Activated naive CD8-positive, alpha-beta T cell treated with anti-CD3 and anti-CD28 coated beads, Interleukin-2, amount 50 U/mL, for 24 hours (primary cell): ENCODE measurements at regions not wholly inside any gene's neighbourhood (a gene's known extent, or its start where the extent isn't known, plus 50 kb on each side); places are given as distances from the start of the nearest gene placed in this dataset.
"Not testable (repeated sequence)": the region's sequence is repeated elsewhere in the genome, so short reads cannot be mapped to it uniquely, and the experiment has no call there.

Experiments
- ATAC-seq: fragments of 150-1000 bp; cut with Tn5 transposase; one replicate; pipeline ENCODE4 v1.10.0; 2021
- DNase-seq: peaks from one replicate; pipeline ENCODE4 v3.0.0; 2021
- H3K27ac Mint-ChIP-seq: one replicate; pipeline ENCODE4 v1.8.0; 2021; ENCODE audit warnings: mild to moderate bottlenecking, mixed read lengths
- H3K27me3 Mint-ChIP-seq: one replicate; pipeline ENCODE4 v1.8.0; 2021; ENCODE audit warnings: mixed read lengths
- H3K36me3 Mint-ChIP-seq: one replicate; pipeline ENCODE4 v1.8.0; 2021; ENCODE audit warnings: low read depth, mixed read lengths
- H3K4me1 Mint-ChIP-seq: one replicate; pipeline ENCODE4 v1.8.0; 2021; ENCODE audit warnings: mixed read lengths
- H3K4me3 Mint-ChIP-seq: one replicate; pipeline ENCODE4 v1.8.0; 2021; ENCODE audit warnings: mild to moderate bottlenecking, moderate library complexity, mixed read lengths
- H3K9me3 Mint-ChIP-seq: one replicate; pipeline ENCODE4 v1.8.0; 2021; ENCODE audit warnings: mixed read lengths

DNA sequence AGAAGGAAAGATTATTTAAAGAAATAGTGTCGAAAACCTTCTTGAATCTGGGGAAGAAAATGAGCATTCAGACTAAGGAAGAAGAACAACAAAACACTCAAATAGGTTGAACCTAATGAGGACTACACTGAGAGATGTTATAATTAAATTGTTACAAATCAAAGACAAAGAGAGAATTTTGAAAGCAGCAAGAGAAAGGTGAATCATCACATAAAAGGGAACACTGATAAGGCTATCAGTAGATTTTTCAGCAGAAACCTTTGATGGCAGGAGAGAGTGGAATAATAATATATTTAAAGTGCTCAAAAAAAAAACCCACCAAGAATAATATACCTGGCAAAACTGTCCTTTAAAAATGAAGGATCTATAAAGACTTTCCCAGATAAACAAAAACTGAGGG is 114.9 kb downstream of the AREG start:
- Mint-ChIP-seq H3K27ac (no peak overlapping the region), H3K4me3 (no peak overlapping the region), H3K9me3 (peaks cover 19% of the 10 kb centered on the region), H3K27me3 (no peaks in the 10 kb centered on the region), H3K4me1 (no peaks in the 10 kb centered on the region), H3K36me3 (no peaks in the 10 kb centered on the region)
- ATAC-seq (no peak), DNase-seq (no peak)

DNA sequence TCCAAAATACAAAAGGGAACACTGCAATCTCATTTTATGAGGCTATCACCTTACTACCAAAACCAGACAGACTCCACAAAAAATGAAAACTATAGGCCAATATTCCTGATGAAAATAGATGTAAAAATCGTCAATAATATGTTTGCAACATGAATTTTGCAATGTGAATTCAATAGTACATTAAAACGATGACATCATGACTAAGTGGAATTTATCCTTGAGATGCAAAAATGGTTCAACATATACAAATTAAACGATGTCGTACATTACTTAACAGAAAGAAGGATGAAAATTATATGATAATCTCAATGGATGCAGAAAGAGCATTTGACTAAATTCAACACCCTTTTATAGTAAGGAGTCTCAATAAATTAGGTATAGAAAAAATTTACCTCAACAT is 123.0 kb downstream of the AREG start:
- no peak overlapping the region for H3K4me3 Mint-ChIP-seq
- no peaks in the 10 kb centered on the region for H3K36me3 Mint-ChIP-seq
- H3K4me1 Mint-ChIP-seq, result no peaks in the 10 kb centered on the region
- DNase-seq (no peak), ATAC-seq (no peak)
- no peaks in the 10 kb centered on the region for H3K27me3 Mint-ChIP-seq
- H3K27ac Mint-ChIP-seq, result no peak overlapping the region
- peaks cover 15% of the 10 kb centered on the region for H3K9me3 Mint-ChIP-seq

DNA sequence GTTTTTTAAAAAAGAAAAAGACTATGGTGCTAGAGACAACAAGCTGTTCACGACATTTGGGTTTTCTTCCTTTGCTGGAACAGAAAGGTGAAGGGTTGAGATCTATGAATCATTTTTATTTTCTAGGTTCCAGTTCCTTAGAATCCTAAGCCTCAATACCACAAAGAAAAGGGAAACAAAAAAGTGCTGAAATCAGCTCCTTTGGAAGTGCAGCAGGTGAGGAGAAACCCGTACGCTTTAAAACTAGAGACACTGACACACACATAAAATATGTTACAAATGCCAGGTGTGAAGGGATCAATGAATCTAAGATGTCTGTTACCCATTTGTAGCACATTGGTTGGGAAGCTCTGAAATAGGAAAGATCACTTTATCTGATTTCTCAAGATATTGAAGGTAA is 125.2 kb downstream of the AREG start:
- ATAC-seq (no peak), DNase-seq (no peak)
- H3K9me3 Mint-ChIP-seq, result peaks cover 9% of the 10 kb centered on the region
- H3K27ac Mint-ChIP-seq, result no peak overlapping the region
- H3K4me1 Mint-ChIP-seq, result no peaks in the 10 kb centered on the region
- H3K4me3 Mint-ChIP-seq, result no peak overlapping the region
- H3K27me3 Mint-ChIP-seq, result no peaks in the 10 kb centered on the region
- no peaks in the 10 kb centered on the region for H3K36me3 Mint-ChIP-seq

DNA sequence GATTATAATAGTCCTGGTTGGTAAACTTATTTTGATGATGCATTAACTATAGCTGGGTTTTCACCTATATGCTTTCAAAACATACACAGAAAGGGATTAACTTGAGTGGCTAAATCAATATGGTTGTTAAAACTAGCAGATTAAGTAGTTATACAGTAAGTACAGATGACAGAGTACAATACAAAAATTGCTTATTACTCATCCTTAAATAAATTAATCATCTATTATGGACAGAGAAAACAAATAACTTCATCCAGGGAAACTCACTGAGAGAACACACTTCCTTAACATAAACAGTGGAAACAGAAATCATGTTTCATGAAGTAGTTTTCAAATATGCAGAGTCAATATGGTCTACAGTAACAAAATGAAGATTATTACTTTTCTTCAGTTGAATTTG is 133.4 kb downstream of the AREG start:
- H3K9me3 Mint-ChIP-seq, result no peaks in the 10 kb centered on the region
- no peak for DNase-seq
- no peak overlapping the region for H3K27ac Mint-ChIP-seq
- ATAC-seq, result no peak
- no peaks in the 10 kb centered on the region for H3K36me3 Mint-ChIP-seq
- no peak overlapping the region for H3K4me3 Mint-ChIP-seq
- H3K27me3 Mint-ChIP-seq, result no peaks in the 10 kb centered on the region
- H3K4me1 Mint-ChIP-seq, result no peaks in the 10 kb centered on the region

DNA sequence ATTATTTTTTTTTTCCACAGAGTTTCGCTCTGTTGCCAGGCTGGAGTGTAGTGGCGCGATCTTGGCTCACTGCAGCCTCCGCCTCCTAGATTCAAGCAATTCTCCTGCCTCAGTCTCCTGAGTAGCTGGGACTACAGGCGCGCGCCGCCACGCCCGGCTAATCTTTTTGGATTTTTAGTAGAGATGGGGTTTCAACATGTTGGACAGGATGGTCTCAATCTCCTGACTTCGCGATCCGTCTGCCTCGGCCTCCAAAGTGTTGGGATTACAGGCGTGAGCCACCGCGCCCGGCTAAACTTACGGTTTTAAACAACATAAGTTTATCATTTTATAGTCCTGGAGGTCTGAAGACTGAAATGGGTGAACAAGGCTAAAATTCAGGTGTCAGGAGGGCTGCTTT is 133.9 kb downstream of the AREG start:
- H3K9me3 Mint-ChIP-seq, H3K4me3 Mint-ChIP-seq, ATAC-seq, DNase-seq, H3K4me1 Mint-ChIP-seq, H3K27me3 Mint-ChIP-seq, H3K36me3 Mint-ChIP-seq, H3K27ac Mint-ChIP-seq: not testable (repeated sequence)

DNA sequence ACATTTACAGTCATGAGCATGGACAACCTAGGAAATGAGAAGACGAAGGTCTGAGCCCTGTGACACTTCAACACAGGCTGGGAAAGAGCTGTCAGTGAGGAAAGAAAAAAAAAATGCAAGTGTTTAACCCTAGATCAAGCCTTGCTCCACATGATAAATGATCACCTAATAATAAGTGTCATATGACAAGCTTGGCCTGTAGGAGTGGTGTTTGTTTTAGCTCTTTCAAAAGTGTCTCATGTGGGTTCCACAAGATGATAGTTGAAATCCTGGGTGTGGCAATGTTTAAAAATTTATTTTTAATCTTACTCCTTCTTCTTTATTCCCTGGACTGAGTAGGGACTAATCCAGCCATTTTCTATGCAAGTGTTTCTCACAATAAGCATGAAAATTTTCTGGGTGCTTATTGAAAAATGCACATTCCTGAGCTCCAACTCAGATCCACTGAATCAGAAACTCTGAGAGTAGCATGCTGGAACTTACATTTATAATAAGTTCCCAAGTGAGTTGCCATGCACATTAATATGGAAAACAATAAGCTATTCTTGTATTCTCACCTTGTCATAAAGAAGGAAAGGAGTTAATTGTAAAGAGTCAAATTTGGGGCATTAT is 138.3 kb downstream of the AREG start:
- no peaks in the 10 kb centered on the region for H3K27me3 Mint-ChIP-seq
- H3K9me3 Mint-ChIP-seq, result no peaks in the 10 kb centered on the region
- DNase-seq (no peak), ATAC-seq (no peak)
- no peaks in the 10 kb centered on the region for H3K4me1 Mint-ChIP-seq
- no peaks in the 10 kb centered on the region for H3K36me3 Mint-ChIP-seq
- H3K4me3 Mint-ChIP-seq, result no peak overlapping the region
- no peak overlapping the region for H3K27ac Mint-ChIP-seq

DNA sequence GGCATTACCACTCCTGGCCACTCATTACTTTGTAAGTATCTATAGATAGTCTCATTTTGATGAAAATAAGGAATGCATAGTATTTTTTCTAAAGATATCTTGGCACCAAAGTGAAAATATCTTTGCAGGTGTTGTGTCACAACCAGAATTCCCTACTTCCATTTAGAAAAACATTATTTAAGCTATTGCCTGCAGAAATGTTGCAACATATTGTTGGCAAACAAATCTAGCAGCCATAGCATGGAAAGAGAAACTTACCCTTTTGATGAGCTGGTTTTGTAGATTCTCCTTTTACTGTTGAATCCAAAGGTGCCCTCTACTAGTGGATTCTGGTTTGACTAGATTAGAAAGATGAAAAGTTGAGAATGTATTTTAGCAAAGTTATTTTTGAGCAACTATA is 138.8 kb downstream of the AREG start:
- H3K9me3 Mint-ChIP-seq, result no peaks in the 10 kb centered on the region
- no peak overlapping the region for H3K27ac Mint-ChIP-seq
- no peaks in the 10 kb centered on the region for H3K27me3 Mint-ChIP-seq
- H3K36me3 Mint-ChIP-seq, result no peaks in the 10 kb centered on the region
- H3K4me1 Mint-ChIP-seq, result no peaks in the 10 kb centered on the region
- H3K4me3 Mint-ChIP-seq, result no peak overlapping the region
- ATAC-seq (no peak), DNase-seq (no peak)

DNA sequence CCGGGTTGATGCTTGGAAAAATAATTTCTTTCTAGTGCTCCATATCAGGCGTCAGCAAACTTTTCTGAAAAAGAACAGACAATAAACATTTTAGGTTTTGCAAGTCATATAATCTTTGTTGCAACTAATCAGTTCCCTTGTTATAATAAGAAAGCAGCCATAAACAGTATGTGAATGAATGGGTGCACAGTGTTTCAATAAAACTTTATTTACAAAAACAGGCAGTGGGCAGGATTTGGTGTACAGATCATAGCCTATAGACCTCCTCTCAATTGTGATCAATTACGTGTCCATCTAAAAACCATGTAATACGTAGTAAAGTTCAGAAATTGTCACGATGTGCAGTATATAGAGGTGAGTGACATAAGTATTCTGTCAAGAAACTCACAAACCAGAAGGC is 143.4 kb downstream of the AREG start:
- Mint-ChIP-seq H3K9me3 (no peaks in the 10 kb centered on the region), H3K27ac (no peak overlapping the region), H3K27me3 (no peaks in the 10 kb centered on the region), H3K4me3 (no peak overlapping the region), H3K4me1 (no peaks in the 10 kb centered on the region), H3K36me3 (no peaks in the 10 kb centered on the region)
- no peak for ATAC-seq
- no peak for DNase-seq

DNA sequence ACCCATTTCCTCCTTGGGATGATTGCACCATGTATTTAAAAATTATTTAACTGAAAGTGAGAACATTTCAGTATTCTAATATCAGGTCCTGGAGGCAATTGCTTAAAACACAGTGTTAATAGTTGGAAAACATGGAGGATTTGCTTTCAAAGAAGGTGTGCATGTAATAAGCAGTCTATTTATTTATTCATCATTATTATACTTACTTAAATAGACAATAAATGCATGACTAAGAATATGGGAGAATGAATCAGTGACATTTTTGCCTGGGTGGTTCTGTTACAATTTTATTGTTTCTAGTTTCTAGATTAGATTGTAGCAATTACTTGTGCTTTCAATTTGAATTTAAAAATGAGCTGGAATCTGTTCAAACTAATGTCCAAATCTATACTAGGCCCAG is 145.5 kb downstream of the AREG start:
- DNase-seq (no peak), ATAC-seq (no peak)
- H3K27me3 Mint-ChIP-seq, result no peaks in the 10 kb centered on the region
- H3K4me3 Mint-ChIP-seq, result no peak overlapping the region
- H3K4me1 Mint-ChIP-seq, result no peaks in the 10 kb centered on the region
- H3K36me3 Mint-ChIP-seq, result no peaks in the 10 kb centered on the region
- no peak overlapping the region for H3K27ac Mint-ChIP-seq
- H3K9me3 Mint-ChIP-seq, result no peaks in the 10 kb centered on the region

DNA sequence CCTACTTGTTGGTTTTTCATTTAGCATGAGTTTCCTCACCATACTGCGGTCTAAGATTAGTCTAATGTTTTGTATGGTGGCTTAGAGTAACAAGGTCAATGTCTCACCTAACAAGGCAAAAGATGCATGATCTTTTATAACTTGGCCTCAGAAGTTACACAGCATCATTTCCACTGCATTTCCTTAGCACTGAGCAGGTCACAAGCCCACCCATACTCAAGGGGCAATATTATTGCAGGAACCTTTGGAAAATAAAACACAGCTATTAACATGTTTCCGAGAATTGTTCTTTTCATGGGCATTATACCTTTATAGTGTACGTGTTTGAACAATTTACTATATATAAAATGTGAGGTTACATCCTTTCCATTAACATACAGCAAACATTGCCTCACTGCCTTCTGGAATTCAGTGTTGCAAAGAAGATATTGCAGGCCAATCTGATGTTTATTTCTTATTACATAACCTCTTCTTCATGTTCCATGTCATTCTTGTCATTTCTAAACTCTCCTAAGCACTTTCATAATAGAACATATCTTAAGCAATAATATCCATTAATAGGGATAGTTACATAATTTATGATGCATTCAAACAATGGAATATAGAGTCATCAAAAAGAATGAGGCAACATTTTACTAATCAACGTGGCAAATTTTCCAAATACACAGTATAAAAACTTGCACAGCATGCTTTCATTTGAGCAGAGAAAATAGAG is 153.8 kb downstream of the AREG start:
- DNase-seq (no peak), ATAC-seq (no peak)
- H3K27me3 Mint-ChIP-seq, result peaks cover 2% of the 10 kb centered on the region
- H3K4me3 Mint-ChIP-seq, result no peak overlapping the region
- peaks cover 16% of the 10 kb centered on the region for H3K9me3 Mint-ChIP-seq
- no peaks in the 10 kb centered on the region for H3K36me3 Mint-ChIP-seq
- H3K4me1 Mint-ChIP-seq, result no peaks in the 10 kb centered on the region
- no peak overlapping the region for H3K27ac Mint-ChIP-seq

DNA sequence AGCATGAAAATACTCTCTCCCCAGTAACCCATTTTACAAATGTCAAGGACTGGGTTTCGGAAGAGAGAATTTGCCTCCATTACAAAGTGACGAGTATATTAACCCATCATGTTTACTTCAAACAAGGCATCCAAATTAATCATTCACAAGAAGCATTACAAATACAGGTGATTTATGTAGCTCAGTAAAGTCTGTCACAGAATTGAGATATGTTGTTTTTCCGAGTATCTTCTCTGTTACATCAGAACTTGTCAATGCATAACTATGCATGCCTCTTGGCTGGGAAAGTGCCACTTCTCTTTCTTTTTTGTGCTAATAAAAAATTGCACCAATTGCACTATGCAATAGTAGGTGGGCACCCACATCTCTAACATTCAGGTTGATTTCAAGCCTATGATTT is 158.2 kb downstream of the AREG start:
- Mint-ChIP-seq H3K4me1 (no peaks in the 10 kb centered on the region), H3K4me3 (no peak overlapping the region), H3K36me3 (no peaks in the 10 kb centered on the region), H3K27me3 (peaks cover 3% of the 10 kb centered on the region), H3K9me3 (peaks cover 2% of the 10 kb centered on the region), H3K27ac (no peak overlapping the region)
- ATAC-seq (no peak), DNase-seq (no peak)

DNA sequence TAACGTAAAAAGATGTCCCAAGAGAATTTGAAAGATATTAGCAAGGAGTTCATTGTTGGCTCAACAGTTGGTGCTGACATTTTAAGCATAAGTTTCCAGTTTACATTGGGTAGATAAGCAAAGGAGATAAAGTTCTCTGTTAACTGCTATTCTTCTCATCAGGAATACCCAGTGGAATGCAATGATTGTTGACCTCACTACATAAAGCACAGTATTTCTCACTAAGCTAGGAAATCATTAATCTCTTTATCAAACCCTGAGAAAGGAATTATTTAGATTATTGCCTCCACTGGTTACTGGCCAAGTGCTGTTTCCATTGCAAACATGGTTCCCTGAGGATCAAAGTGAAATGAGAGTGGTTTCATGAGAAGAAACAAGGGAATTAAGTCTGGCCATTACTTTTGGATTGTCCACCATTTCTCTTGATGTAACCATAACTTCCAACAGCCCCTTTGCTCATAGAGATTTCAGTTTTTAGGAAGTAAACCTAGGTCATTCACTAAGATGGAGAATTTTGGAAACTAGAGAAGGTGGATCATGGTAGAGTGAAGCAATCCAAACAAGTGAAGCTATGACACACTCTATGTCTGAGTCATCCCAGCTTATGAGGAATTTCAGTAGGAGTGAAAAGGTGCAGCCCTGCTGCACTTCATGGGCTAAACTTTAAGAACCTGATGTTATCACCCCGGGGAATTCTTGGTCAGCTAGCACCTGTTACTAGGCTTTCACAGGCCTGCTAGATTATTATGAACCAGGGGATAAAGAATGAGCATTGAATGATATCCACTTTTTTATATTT is 163.4 kb downstream of the AREG start:
- no peak for DNase-seq
- Mint-ChIP-seq H3K9me3 (no peaks in the 10 kb centered on the region), H3K27ac (no peak overlapping the region), H3K4me3 (no peak overlapping the region), H3K27me3 (peaks cover 3% of the 10 kb centered on the region), H3K4me1 (no peaks in the 10 kb centered on the region), H3K36me3 (no peaks in the 10 kb centered on the region)
- no peak for ATAC-seq

DNA sequence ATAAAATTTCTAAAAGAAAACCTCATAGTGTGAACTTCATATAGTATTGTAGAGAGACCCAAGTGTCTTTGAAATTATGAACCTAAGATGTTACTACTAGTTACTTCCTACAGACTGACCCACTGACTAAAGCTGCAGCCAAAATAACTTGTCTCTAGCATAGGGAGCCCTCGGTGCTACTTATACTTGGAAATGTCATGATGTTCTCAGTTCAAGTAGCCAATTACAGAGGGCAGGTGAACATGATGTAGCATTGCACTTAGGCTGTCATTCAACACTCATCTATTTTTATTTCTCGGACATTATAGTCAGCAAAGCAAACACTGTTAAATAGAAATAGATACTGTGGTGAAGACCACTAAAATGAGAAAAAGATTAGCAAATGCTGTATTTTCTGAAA is 165.6 kb downstream of the AREG start:
- no peak for DNase-seq
- no peaks in the 10 kb centered on the region for H3K4me1 Mint-ChIP-seq
- H3K9me3 Mint-ChIP-seq, result no peaks in the 10 kb centered on the region
- H3K36me3 Mint-ChIP-seq, result no peaks in the 10 kb centered on the region
- no peak overlapping the region for H3K4me3 Mint-ChIP-seq
- no peak overlapping the region for H3K27ac Mint-ChIP-seq
- peaks cover 2% of the 10 kb centered on the region for H3K27me3 Mint-ChIP-seq
- no peak for ATAC-seq

DNA sequence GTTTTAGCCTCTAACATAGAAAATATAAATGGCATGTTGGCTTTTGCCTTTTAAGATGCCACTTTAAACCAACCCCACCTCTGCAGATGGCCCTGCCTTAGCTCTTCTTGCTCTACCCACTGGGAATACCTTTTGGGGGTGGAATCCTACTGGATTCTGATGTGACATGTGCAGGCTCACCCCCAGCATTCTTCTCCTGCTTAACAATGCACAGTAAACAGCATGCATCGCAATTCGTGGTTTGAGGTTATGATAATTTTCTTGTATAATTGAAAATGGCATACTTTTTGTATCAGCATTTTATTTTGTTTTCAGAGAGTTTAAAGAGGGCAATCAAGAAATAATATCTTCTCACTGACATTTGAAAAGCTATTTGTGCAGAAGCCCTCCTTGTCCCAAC is 167.9 kb downstream of the AREG start:
- Mint-ChIP-seq H3K36me3 (no peaks in the 10 kb centered on the region), H3K27me3 (no peaks in the 10 kb centered on the region), H3K4me1 (no peaks in the 10 kb centered on the region), H3K9me3 (no peaks in the 10 kb centered on the region), H3K27ac (no peak overlapping the region), H3K4me3 (no peak overlapping the region)
- DNase-seq, result no peak
- no peak for ATAC-seq

DNA sequence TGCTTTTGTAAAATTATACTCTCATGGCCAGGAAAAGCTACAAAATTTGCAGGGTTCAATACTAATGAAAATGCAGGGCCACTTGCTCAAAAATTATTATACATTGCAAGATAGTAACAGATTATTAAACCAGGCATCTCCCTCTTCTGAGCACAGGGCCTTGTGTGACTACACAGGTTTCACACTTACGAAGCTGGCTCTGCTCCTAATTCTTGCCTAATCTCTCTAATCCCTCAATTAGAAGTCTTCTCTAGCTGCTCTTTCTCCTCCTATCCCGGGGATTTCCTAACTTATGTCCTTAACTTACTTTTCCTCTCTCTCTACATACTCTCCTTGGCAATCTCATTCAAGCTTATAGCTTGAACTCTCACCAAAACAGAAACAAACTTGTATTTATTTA is 168.3 kb downstream of the AREG start:
- ATAC-seq (no peak), DNase-seq (no peak)
- no peaks in the 10 kb centered on the region for H3K4me1 Mint-ChIP-seq
- no peak overlapping the region for H3K27ac Mint-ChIP-seq
- H3K4me3 Mint-ChIP-seq, result no peak overlapping the region
- H3K27me3 Mint-ChIP-seq, result no peaks in the 10 kb centered on the region
- no peaks in the 10 kb centered on the region for H3K9me3 Mint-ChIP-seq
- no peaks in the 10 kb centered on the region for H3K36me3 Mint-ChIP-seq
